RWPE1 (cell line): ENCODE measurements at regions not wholly inside any gene's neighbourhood (a gene's known extent, or its start where the extent isn't known, plus 50 kb on each side); places are given as distances from the start of the nearest gene placed in this dataset.

Source experiments
- CTCF ChIA-PET: fragments of 350-600 bp; sonication (Branson Sonifier 250); formaldehyde crosslinking; extraction: SDS; loops from one replicate; lab custom pipeline; 2021; lab: Yijun Ruan, JAX
- POLR2A ChIA-PET: fragments of 400-600 bp; formaldehyde crosslinking; extraction: SDS; loops from one replicate; lab custom pipeline; 2020; ENCODE audit warnings: antibody characterized with exemption; ENCODE audit not compliant: low non-redundant PET; lab: Yijun Ruan, JAX
- DNase-seq: peaks from one replicate; pipeline ENCODE4 v3.0.0; 2012; ENCODE audit warnings: low spot score
- H3K27ac ChIP-seq: fragments of 450-650 bp; 2 replicates; pipeline ENCODE4 v1.5.1; 2017
- CTCF ChIP-seq: fragments of 450-650 bp; conservative IDR thresholded peaks from 2 replicates; pipeline ENCODE4 v1.5.1; 2017; ENCODE audit warnings: low read depth, mild to moderate bottlenecking

DNA sequence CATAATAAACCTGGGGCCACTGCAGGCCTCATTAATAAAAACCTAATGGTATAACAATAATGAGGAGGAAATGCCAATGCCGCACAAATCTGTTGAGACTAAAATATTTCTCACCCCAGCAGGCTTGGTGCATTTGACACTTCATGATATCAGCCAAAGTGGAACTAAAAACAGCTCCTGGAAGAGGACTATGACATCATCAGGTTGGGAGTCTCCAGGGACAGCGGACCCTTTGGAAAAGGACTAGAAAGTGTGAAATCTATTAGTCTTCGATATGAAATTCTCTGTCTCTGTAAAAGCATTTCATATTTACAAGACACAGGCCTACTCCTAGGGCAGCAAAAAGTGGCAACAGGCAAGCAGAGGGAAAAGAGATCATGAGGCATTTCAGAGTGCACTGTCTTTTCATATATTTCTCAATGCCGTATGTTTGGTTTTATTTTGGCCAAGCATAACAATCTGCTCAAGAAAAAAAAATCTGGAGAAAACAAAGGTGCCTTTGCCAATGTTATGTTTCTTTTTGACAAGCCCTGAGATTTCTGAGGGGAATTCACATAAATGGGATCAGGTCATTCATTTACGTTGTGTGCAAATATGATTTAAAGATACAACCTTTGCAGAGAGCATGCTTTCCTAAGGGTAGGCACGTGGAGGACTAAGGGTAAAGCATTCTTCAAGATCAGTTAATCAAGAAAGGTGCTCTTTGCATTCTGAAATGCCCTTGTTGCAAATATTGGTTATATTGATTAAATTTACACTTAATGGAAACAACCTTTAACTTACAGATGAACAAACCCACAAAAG lies 580.9 kb upstream of the TMEFF2 start:
- CTCF ChIA-PET: no interaction called here
- DNase-seq: no peak
- no peak for TF ChIP-seq CTCF
- POLR2A ChIA-PET: no interaction called here
- no peak overlapping the region for H3K27ac ChIP-seq

GRCh38 chr2:192775011-192775410 lies 580.3 kb upstream of the TMEFF2 start:
- H3K27ac ChIP-seq: no peak overlapping the region
- ChIA-PET POLR2A (no interaction called here), CTCF (no interaction called here)
- no peak for DNase-seq
- TF ChIP-seq CTCF: no peak

GRCh38 chr2:192773044-192773443 lies 578.3 kb upstream of the TMEFF2 start:
- no peak overlapping the region for H3K27ac ChIP-seq
- no peak for TF ChIP-seq CTCF
- POLR2A ChIA-PET: no interaction called here
- DNase-seq: no peak
- CTCF ChIA-PET: interaction anchor here (0.6 kb wide), 1 partner anchor 321 kb away, joined by 3 read pairs; no protein-coding TSS in a partner anchor

DNA sequence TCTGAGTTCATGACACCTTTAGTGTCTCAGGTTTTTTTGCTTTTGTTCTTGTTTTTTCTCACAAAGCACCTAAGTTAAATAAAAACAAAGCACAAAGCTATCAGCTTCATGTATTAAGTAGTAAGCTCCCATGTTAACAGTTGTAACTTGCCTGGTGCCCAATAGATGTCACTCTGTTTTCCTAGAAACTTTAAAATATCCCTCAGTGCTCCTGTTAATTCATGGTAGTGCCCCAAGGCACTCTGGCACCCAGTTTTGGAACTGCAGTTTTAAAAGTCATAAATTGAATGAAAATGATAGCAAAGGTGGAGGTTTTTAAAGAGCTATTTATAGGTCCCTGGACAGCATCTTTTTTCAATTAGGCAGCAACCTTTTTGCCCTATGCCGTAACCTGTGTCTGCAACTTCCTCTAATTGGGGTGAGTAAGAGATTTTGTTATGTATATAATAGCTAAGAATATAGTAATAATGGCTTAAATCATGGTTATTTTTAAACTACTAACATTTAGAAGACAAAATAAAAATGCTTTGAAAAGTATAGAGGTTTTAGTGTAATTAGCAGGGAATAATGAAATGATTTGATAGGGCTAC lies 555.0 kb upstream of the TMEFF2 start:
- DNase-seq: peak; percentile 2
- ChIA-PET CTCF (interaction anchor here (0.6 to 0.7 kb wide), 3 partner anchors 194 to 835 kb away, joined by 3 read pairs; no protein-coding TSS in a partner anchor), POLR2A (no interaction called here)
- peak; percentile 30; the same call in 1 of the 2 replicates for TF ChIP-seq CTCF
- no peak overlapping the region for H3K27ac ChIP-seq

- H3K27ac ChIP-seq: no peak overlapping the region
- peak; percentile 5 for DNase-seq
- CTCF ChIA-PET: interaction anchor here (0.6 to 1.0 kb wide), 8 partner anchors 11 to 924 kb away, joined by 3 to 8 read pairs (median 4); no protein-coding TSS in a partner anchor
- POLR2A ChIA-PET: no interaction called here
- no peak for TF ChIP-seq CTCF
Measured at GRCh38 chr2:192741889-192742288, 547.2 kb upstream of the TMEFF2 start.

DNA sequence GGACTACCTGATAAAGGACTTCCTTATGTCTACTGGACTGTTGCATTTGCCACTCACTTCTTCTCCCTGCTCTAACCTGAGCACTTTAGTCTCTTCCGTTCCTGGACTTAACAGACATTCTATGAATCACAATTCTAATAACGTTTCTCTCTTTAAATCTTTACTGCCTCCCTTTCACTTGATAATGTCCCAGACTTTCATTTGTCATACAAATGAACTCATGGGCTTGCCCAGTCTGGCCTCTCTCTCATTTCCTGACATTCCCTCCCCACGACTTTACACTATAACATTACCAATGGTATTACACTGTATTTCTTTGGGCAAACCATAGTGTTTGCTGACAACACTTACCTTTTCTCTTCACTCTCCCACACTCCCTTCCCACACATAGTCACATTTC lies 540.7 kb upstream of the TMEFF2 start:
- no peak overlapping the region for H3K27ac ChIP-seq
- DNase-seq: no peak
- ChIA-PET POLR2A (no interaction called here), CTCF (no interaction called here)
- no peak for TF ChIP-seq CTCF
